Naive thymus-derived CD8-positive, alpha-beta T cell (primary cell): ENCODE measurements at regions not wholly inside any gene's neighbourhood (a gene's known extent, or its start where the extent isn't known, plus 50 kb on each side); places are given as distances from the start of the nearest gene placed in this dataset.

Experiments
- ATAC-seq, 2 donors: fragments of 150-1000 bp; cut with Tn5 transposase in 1 of 2; sonication (Bioruptor Pico), chemical (Tn5 transposase) in 1 of 2; 1 replicate in 1 of 2; 2 replicates in 1 of 2; pipeline ENCODE4 v1.10.0; 2021; ENCODE audit warnings: mild to moderate bottlenecking in 2 of 2, moderate library complexity in 2 of 2
- POLR2A ChIA-PET: fragments of 350-600 bp; sonication (Branson Sonifier 250); formaldehyde crosslinking; loops from one replicate; lab custom pipeline; 2021; ENCODE audit warnings: antibody characterized with exemption; lab: Charles Lee
- DNase-seq, 10 donors: peaks; one replicate each; pipeline versions ENCODE4 v3.0.0 to v3.0.0-alpha.2; 2020 to 2022
- H3K27ac Mint-ChIP-seq, 10 donors: one replicate each; pipeline ENCODE4 v1.8.0; 2020 to 2022; ENCODE audit warnings: mild to moderate bottlenecking in 10 of 10, mixed read lengths in 10 of 10, moderate library complexity in 4 of 10, inconsistent platforms in 1 of 10
- H3K27me3 Mint-ChIP-seq, 5 donors: one replicate each; pipeline ENCODE4 v1.8.0; 2021 to 2022; ENCODE audit warnings: mixed read lengths in 5 of 5
- H3K36me3 Mint-ChIP-seq, 3 donors: one replicate each; pipeline ENCODE4 v1.8.0; 2020 to 2022; ENCODE audit warnings: mixed read lengths in 3 of 3, mild to moderate bottlenecking in 2 of 3, inconsistent platforms in 1 of 3
- H3K4me1 Mint-ChIP-seq, 4 donors: one replicate each; pipeline ENCODE4 v1.8.0; 2021 to 2022; ENCODE audit warnings: mixed read lengths in 4 of 4
- H3K4me3 Mint-ChIP-seq, 10 donors: one replicate each; pipeline ENCODE4 v1.8.0; 2020 to 2022; ENCODE audit warnings: mild to moderate bottlenecking in 10 of 10, mixed read lengths in 10 of 10, moderate library complexity in 6 of 10, inconsistent platforms in 1 of 10
- H3K9me3 Mint-ChIP-seq, 9 donors: one replicate each; pipeline ENCODE4 v1.8.0; 2020 to 2022; ENCODE audit warnings: mixed read lengths in 9 of 9, mild to moderate bottlenecking in 3 of 9, inconsistent platforms in 1 of 9, moderate library complexity in 1 of 9

- DNase-seq = no peak
- Mint-ChIP-seq H3K27me3 (peaks cover 0 to 25% (median 8%) of the 10 kb centered on the region in 5 donors), H3K9me3 (no peaks in the 10 kb centered on the region), H3K4me1 (no peaks in the 10 kb centered on the region), H3K4me3 (no peak overlapping the region), H3K36me3 (no peaks in the 10 kb centered on the region), H3K27ac (no peak overlapping the region)
- ATAC-seq = no peak
- POLR2A ChIA-PET = no interaction called here
Measured at GRCh38 chr13:26155568-26155967, 66.5 kb downstream of the RNF6 start.

- no peak for DNase-seq
- ATAC-seq = no peak
- Mint-ChIP-seq H3K27me3 (peaks cover 5 to 8% (median 5%) of the 10 kb centered on the region in 5 donors), H3K4me1 (no peaks in the 10 kb centered on the region), H3K36me3 (peaks cover 0 to 8% (median 0%) of the 10 kb centered on the region in 3 donors), H3K4me3 (no peak overlapping the region), H3K27ac (no peak overlapping the region), H3K9me3 (peaks cover 0 to 11% (median 4%) of the 10 kb centered on the region in 9 donors)
- POLR2A ChIA-PET = no interaction called here
Measured at GRCh38 chr13:26133851-26134250, 82.0 kb upstream of the SHISA2 start.

GRCh38 chr13:26133286-26133685, 81.5 kb upstream of the SHISA2 start:
- no peaks in the 10 kb centered on the region for H3K4me1 Mint-ChIP-seq
- POLR2A ChIA-PET = no interaction called here
- no peak overlapping the region for H3K4me3 Mint-ChIP-seq
- H3K27ac Mint-ChIP-seq = peak overlapping the region in 1 of 10 donors; percentile 39
- peaks cover 0 to 9% (median 4%) of the 10 kb centered on the region in 9 donors for H3K9me3 Mint-ChIP-seq
- H3K27me3 Mint-ChIP-seq = peaks cover 0 to 7% (median 6%) of the 10 kb centered on the region in 5 donors
- H3K36me3 Mint-ChIP-seq = peaks cover 0 to 8% (median 0%) of the 10 kb centered on the region in 3 donors
- DNase-seq (no peak), ATAC-seq (no peak)

- Mint-ChIP-seq H3K27ac (no peak overlapping the region), H3K27me3 (peaks cover 0 to 6% (median 4%) of the 10 kb centered on the region in 5 donors), H3K4me1 (no peaks in the 10 kb centered on the region), H3K4me3 (no peak overlapping the region), H3K36me3 (peaks cover 0 to 3% (median 0%) of the 10 kb centered on the region in 3 donors), H3K9me3 (peaks cover 0 to 3% (median 3%) of the 10 kb centered on the region in 9 donors)
- ATAC-seq = no peak
- POLR2A ChIA-PET = no interaction called here
- no peak for DNase-seq
Measured at GRCh38 chr13:26132756-26133155, 80.9 kb upstream of the SHISA2 start.

GRCh38 chr13:26128676-26129075, 76.9 kb upstream of the SHISA2 start:
- DNase-seq (no peak), ATAC-seq (no peak)
- POLR2A ChIA-PET = no interaction called here
- no peak overlapping the region for H3K27ac Mint-ChIP-seq
- H3K9me3 Mint-ChIP-seq = no peaks in the 10 kb centered on the region
- H3K4me3 Mint-ChIP-seq = no peak overlapping the region
- H3K4me1 Mint-ChIP-seq = no peaks in the 10 kb centered on the region
- H3K27me3 Mint-ChIP-seq = peaks cover 0 to 3% (median 0%) of the 10 kb centered on the region in 5 donors
- H3K36me3 Mint-ChIP-seq = no peaks in the 10 kb centered on the region

GRCh38 chr13:26117620-26118019, 65.8 kb upstream of the SHISA2 start:
- Mint-ChIP-seq H3K27ac (no peak overlapping the region), H3K36me3 (no peaks in the 10 kb centered on the region), H3K9me3 (no peaks in the 10 kb centered on the region), H3K27me3 (peaks cover 11 to 32% (median 15%) of the 10 kb centered on the region in 5 donors), H3K4me3 (no peak overlapping the region), H3K4me1 (no peaks in the 10 kb centered on the region)
- POLR2A ChIA-PET = no interaction called here
- ATAC-seq (no peak), DNase-seq (no peak)

- POLR2A ChIA-PET = no interaction called here
- Mint-ChIP-seq H3K4me3 (no peak overlapping the region), H3K9me3 (no peaks in the 10 kb centered on the region), H3K4me1 (no peaks in the 10 kb centered on the region), H3K27ac (no peak overlapping the region), H3K36me3 (no peaks in the 10 kb centered on the region), H3K27me3 (peaks cover 9 to 32% (median 11%) of the 10 kb centered on the region in 5 donors)
- DNase-seq = no peak
- no peak for ATAC-seq
Measured at GRCh38 chr13:26112843-26113242, 61.0 kb upstream of the SHISA2 start.

GRCh38 chr13:26111797-26112196, 60.0 kb upstream of the SHISA2 start:
- Mint-ChIP-seq H3K4me3 (no peak overlapping the region), H3K27ac (no peak overlapping the region), H3K27me3 (peaks cover 7 to 21% (median 9%) of the 10 kb centered on the region in 5 donors), H3K36me3 (no peaks in the 10 kb centered on the region), H3K9me3 (no peaks in the 10 kb centered on the region), H3K4me1 (no peaks in the 10 kb centered on the region)
- ATAC-seq = no peak
- DNase-seq = no peak
- POLR2A ChIA-PET = no interaction called here
